ENCODE measurements at regions not wholly inside any gene's neighbourhood (a gene's known extent, or its start where the extent isn't known, plus 50 kb on each side); places are given as distances from the start of the nearest gene placed in this dataset.

DNA sequence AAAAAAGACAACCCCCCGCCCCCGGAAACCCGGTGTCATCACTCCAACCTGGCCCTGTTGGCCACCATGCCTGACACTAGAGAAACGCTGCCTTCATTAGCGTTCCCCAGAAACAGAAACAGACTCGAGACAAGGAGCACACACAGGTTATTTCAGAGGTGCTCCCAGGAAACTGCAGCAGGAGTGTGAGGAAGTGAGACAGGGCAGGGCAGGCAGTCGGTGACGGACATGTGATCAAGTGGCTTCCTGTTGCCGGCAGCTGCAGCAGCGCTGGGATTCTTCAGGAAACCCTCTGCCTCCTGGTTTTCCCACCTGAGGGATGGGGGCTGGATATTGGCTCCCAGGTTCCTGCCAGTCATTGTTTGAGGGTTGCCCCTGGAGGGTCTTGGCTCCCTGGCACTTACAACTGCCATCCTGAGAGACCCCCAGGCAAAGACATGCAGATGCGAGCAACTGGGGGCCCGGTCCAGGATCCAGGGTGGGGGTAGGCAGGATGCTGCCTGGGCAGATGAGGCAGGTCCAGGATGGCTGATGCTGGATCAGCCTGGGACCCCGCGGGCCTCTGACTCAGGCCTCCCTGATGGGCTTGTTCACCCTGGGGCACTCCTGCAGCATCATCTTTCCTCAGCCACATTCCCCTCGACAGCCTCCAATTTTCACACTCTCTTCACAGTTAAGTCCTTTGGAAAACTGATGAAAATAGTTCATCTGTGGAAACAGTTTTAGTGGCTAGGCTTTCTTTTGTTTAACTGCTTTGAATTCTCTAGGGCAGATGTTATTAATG lies 150.7 kb upstream of the SYNDIG1 start:
- TF ChIP-seq TEAD4 (IDR thresholded peaks at IDR 0.05), result no peak
- TF ChIP-seq, protein P1, sequence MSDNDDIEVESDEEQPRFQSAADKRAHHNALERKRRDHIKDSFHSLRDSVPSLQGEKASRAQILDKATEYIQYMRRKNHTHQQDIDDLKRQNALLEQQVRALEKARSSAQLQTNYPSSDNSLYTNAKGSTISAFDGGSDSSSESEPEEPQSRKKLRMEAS (IDR thresholded peaks at IDR 0.05), result no peak
- no peak for TF ChIP-seq TCF12 (IDR thresholded peaks at IDR 0.05; ENCODE audit: low read depth)

GRCh38 chr20:24317224-24317623 lies 152.2 kb upstream of the SYNDIG1 start:
- no peak for TF ChIP-seq TAF1 (IDR thresholded peaks at IDR 0.05; ENCODE audit: low read depth)
- TF ChIP-seq NFIC (IDR thresholded peaks at IDR 0.05), result no peak
- no peak for TF ChIP-seq EP300 (IDR thresholded peaks at IDR 0.05; ENCODE audit: borderline replicate concordance)
- no peak for TF ChIP-seq FOXM1 (IDR thresholded peaks at IDR 0.05; ENCODE audit: borderline replicate concordance, low read depth)
- TF ChIP-seq, protein P1 (IDR thresholded peaks at IDR 0.05), result no peak
- no peak for TF ChIP-seq RAD21 (IDR thresholded peaks at IDR 0.05; ENCODE audit: low read depth)

GRCh38 chr20:24316731-24317130 lies 152.7 kb upstream of the SYNDIG1 start:
- TF ChIP-seq CREB1 (IDR thresholded peaks at IDR 0.05; ENCODE audit: low read depth) (no peak), TCF12 (IDR thresholded peaks at IDR 0.05; ENCODE audit: low read depth) (no peak), CEBPB (IDR thresholded peaks at IDR 0.05) (no peak), TAF1 (IDR thresholded peaks at IDR 0.05; ENCODE audit: low read depth) (no peak), USF1 (IDR thresholded peaks at IDR 0.05) (no peak), RAD21 (IDR thresholded peaks at IDR 0.05; ENCODE audit: low read depth) (no peak), YY1 (IDR thresholded peaks at IDR 0.05; ENCODE audit: low read depth) (no peak), REST (IDR thresholded peaks at IDR 0.05; ENCODE audit: low read depth) (no peak), NFIC (IDR thresholded peaks at IDR 0.05) (no peak), EP300 (IDR thresholded peaks at IDR 0.05; ENCODE audit: borderline replicate concordance) (no peak), TEAD4 (IDR thresholded peaks at IDR 0.05) (no peak), ZBTB7A (IDR thresholded peaks at IDR 0.05; ENCODE audit: low read depth) (no peak), FOXM1 (IDR thresholded peaks at IDR 0.05; ENCODE audit: borderline replicate concordance, low read depth) (no peak), EGR1 (IDR thresholded peaks at IDR 0.05) (no peak)
- TF ChIP-seq, protein P1 (IDR thresholded peaks at IDR 0.05), result no peak

DNA sequence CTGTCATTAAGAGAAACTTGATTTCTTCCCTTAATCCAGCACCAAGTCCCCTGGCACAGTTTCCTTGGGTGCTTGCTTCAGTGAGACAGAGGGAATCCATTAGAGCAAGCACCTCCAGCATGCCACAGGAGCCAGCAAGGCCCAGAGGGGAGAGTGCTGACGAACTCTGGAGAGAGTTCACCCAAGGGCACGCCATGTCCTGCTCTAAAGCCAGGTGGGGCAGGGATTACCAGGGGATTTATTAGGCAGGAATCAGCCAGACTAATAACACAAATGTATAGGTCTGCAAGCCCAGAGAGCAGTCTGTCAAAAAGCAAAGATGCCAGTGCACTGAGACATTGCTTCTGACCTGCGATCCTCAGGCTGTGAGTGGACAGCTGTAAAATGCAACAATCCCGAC lies 155.4 kb upstream of the SYNDIG1 start:
- no peak for TF ChIP-seq TCF12 (IDR thresholded peaks at IDR 0.05; ENCODE audit: low read depth)
- no peak for TF ChIP-seq YY1 (IDR thresholded peaks at IDR 0.05; ENCODE audit: low read depth)
- no peak for TF ChIP-seq EGR1 (IDR thresholded peaks at IDR 0.05)
- no peak for TF ChIP-seq USF1 (IDR thresholded peaks at IDR 0.05)
- TF ChIP-seq, protein P1 (IDR thresholded peaks at IDR 0.05), result no peak
- TF ChIP-seq CEBPB (IDR thresholded peaks at IDR 0.05), result no peak
- no peak for TF ChIP-seq CREB1 (IDR thresholded peaks at IDR 0.05; ENCODE audit: low read depth)
- TF ChIP-seq FOXM1 (IDR thresholded peaks at IDR 0.05; ENCODE audit: borderline replicate concordance, low read depth), result no peak
- no peak for TF ChIP-seq NFIC (IDR thresholded peaks at IDR 0.05)
- no peak for TF ChIP-seq REST (IDR thresholded peaks at IDR 0.05; ENCODE audit: low read depth)
- no peak for TF ChIP-seq TEAD4 (IDR thresholded peaks at IDR 0.05)
- no peak for TF ChIP-seq TAF1 (IDR thresholded peaks at IDR 0.05; ENCODE audit: low read depth)
- TF ChIP-seq RAD21 (IDR thresholded peaks at IDR 0.05; ENCODE audit: low read depth), result no peak
- no peak for TF ChIP-seq ZBTB7A (IDR thresholded peaks at IDR 0.05; ENCODE audit: low read depth)
- TF ChIP-seq EP300 (IDR thresholded peaks at IDR 0.05; ENCODE audit: borderline replicate concordance), result no peak

DNA sequence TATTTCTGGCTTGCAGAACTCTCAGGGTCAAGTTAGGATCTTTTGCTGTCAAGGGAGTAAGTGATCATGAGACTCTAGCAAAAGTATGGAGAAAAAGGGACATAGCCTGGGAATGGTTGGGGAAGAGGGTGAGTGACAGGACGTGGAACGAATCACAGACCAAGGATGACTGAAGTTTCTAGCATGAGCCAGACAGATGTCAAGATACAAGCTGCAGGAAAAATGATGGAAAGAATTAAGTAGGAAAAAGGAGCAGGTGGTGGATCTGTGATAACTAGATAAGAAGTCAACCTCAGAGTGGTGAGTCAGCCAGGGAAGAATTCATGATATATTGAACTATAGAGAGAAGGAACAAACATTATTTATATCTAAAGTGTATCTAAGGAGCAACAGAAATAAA lies 159.8 kb upstream of the SYNDIG1 start:
- no peak for TF ChIP-seq ZBTB7A (IDR thresholded peaks at IDR 0.05; ENCODE audit: low read depth)
- TF ChIP-seq USF1 (IDR thresholded peaks at IDR 0.05), result no peak
- no peak for TF ChIP-seq CEBPB (IDR thresholded peaks at IDR 0.05)
- no peak for TF ChIP-seq YY1 (IDR thresholded peaks at IDR 0.05; ENCODE audit: low read depth)
- no peak for TF ChIP-seq EGR1 (IDR thresholded peaks at IDR 0.05)
- TF ChIP-seq TEAD4 (IDR thresholded peaks at IDR 0.05), result no peak
- TF ChIP-seq, protein P1 (IDR thresholded peaks at IDR 0.05), result no peak
- TF ChIP-seq EP300 (IDR thresholded peaks at IDR 0.05; ENCODE audit: borderline replicate concordance), result no peak
- TF ChIP-seq CREB1 (IDR thresholded peaks at IDR 0.05; ENCODE audit: low read depth), result no peak
- TF ChIP-seq FOXM1 (IDR thresholded peaks at IDR 0.05; ENCODE audit: borderline replicate concordance, low read depth), result no peak
- TF ChIP-seq NFIC (IDR thresholded peaks at IDR 0.05), result no peak
- no peak for TF ChIP-seq TAF1 (IDR thresholded peaks at IDR 0.05; ENCODE audit: low read depth)
- no peak for TF ChIP-seq RAD21 (IDR thresholded peaks at IDR 0.05; ENCODE audit: low read depth)
- no peak for TF ChIP-seq TCF12 (IDR thresholded peaks at IDR 0.05; ENCODE audit: low read depth)
- TF ChIP-seq REST (IDR thresholded peaks at IDR 0.05; ENCODE audit: low read depth), result no peak

Measured in Ishikawa (cell line).